AG09309 (cell line): ENCODE measurements at regions not wholly inside any gene's neighbourhood (a gene's known extent, or its start where the extent isn't known, plus 50 kb on each side); places are given as distances from the start of the nearest gene placed in this dataset.
"Not testable (repeated sequence)": the region's sequence is repeated elsewhere in the genome, so short reads cannot be mapped to it uniquely, and the experiment has no call there.

Source experiments
- DNase-seq: peaks from one replicate; pipeline ENCODE4 v3.0.0-alpha.2; 2010; ENCODE audit warnings: low read depth
- H3K4me3 ChIP-seq: 2 replicates; pipeline ENCODE4 v1.5.1; 2011; ENCODE audit warnings: mild to moderate bottlenecking, low read depth, low read length, moderate library complexity; ENCODE audit not compliant: control insufficient read depth
- CTCF ChIP-seq: IDR thresholded peaks from 2 replicates; pipeline ENCODE4 v1.5.1; 2011; ENCODE audit warnings: mild to moderate bottlenecking, low read depth, low read length, inconsistent platforms; ENCODE audit not compliant: insufficient read depth, control insufficient read depth; ENCODE audit errors: missing control alignments

- no peak for DNase-seq
- no peak overlapping the region for H3K4me3 ChIP-seq
- TF ChIP-seq CTCF = no peak
These were observed 66.5 kb upstream of the SVIL start for GRCh38 chr10:29701306-29701705.

- no peak for TF ChIP-seq CTCF
- H3K4me3 ChIP-seq = no peak overlapping the region
- no peak for DNase-seq
These were observed 64.8 kb upstream of the SVIL start for GRCh38 chr10:29699621-29700020.

GRCh38 chr10:29698773-29699490 is 64.2 kb upstream of the SVIL start:
- TF ChIP-seq CTCF = no peak
- DNase-seq = no peak
- H3K4me3 ChIP-seq = no peak overlapping the region

GRCh38 chr10:29696581-29696980 is 61.8 kb upstream of the SVIL start:
- DNase-seq, H3K4me3 ChIP-seq: not testable (repeated sequence)

GRCh38 chr10:29694121-29694520 is 59.4 kb upstream of the SVIL start:
- H3K4me3 ChIP-seq = no peak overlapping the region
- DNase-seq = no peak
- no peak for TF ChIP-seq CTCF

- no peak for DNase-seq
- H3K4me3 ChIP-seq = no peak overlapping the region
- no peak for TF ChIP-seq CTCF
These were observed 57.4 kb upstream of the SVIL start for GRCh38 chr10:29692121-29692539.

- no peak overlapping the region for H3K4me3 ChIP-seq
- TF ChIP-seq CTCF = no peak
- peak; percentile 23 for DNase-seq
These were observed 56.8 kb upstream of the SVIL start for GRCh38 chr10:29691564-29692072.
